Breast epithelium (tissue), 4 donors: ENCODE measurements at regions not wholly inside any gene's neighbourhood (a gene's known extent, or its start where the extent isn't known, plus 50 kb on each side); places are given as distances from the start of the nearest gene placed in this dataset.
"Not testable (repeated sequence)": the region's sequence is repeated elsewhere in the genome, so short reads cannot be mapped to it uniquely, and the experiment has no call there.

Experiments used
- DNase-seq, 2 donors: peaks; one replicate each; pipeline ENCODE4 v3.0.0-alpha.2; 2019; ENCODE audit warnings: low spot score in 2 of 2
- H3K27ac ChIP-seq, 2 donors: fragments of 200-600 bp; sonication (generic) in 1 of 2; one replicate each; pipeline ENCODE4 v1.5.1; 2016 to 2019; ENCODE audit warnings: mild to moderate bottlenecking in 1 of 2
- H3K27me3 ChIP-seq, 2 donors: fragments of 200-600 bp; sonication (generic) in 1 of 2; one replicate each; pipeline versions ENCODE4 v1.5.1 to v1.6.0; 2017 to 2019; ENCODE audit warnings: control low read depth in 1 of 2, mild to moderate bottlenecking in 1 of 2
- H3K36me3 ChIP-seq: fragments of 200-600 bp; one replicate; pipeline ENCODE4 v1.5.1; 2019
- H3K4me1 ChIP-seq, 2 donors: fragments of 200-600 bp; sonication (generic); one replicate each; pipeline ENCODE4 v1.5.1; 2016 to 2019; ENCODE audit warnings: control low read depth in 1 of 2
- H3K4me3 ChIP-seq, 3 donors: fragments of 200-600 bp; sonication (generic); 1 replicate in 2 of 3; 2 replicates in 1 of 3; pipeline ENCODE4 v1.5.1; 2016 to 2019; ENCODE audit warnings: mild to moderate bottlenecking in 3 of 3, moderate library complexity in 2 of 3
- H3K9me3 ChIP-seq, 2 donors: fragments of 200-600 bp; sonication (generic) in 1 of 2; one replicate each; pipeline ENCODE4 v1.5.1; 2016 to 2019; ENCODE audit warnings: control low read depth in 1 of 2
- POLR2A ChIP-seq: fragments of 450-650 bp; IDR thresholded peaks from one replicate; pipeline ENCODE4 v1.6.1; 2016; ENCODE audit warnings: antibody characterized with exemption, mild to moderate bottlenecking, moderate library complexity
- POLR2AphosphoS5 ChIP-seq, 3 donors: sonication (generic); formaldehyde crosslinking; IDR thresholded peaks; one replicate each; pipeline ENCODE4 v1.6.1; 2017; ENCODE audit warnings: antibody characterized with exemption in 3 of 3
- intact Hi-C: fragments of 100-400 bp; cut with DNase I; formaldehyde crosslinking; loops from one replicate; pipeline ENCODE4 v1.15.1; 2023; ENCODE audit warnings: low total_unique reads

GRCh38 chr16:29578898-29579297 is 72.7 kb upstream of the NPIPB12 start:
- H3K4me3 ChIP-seq, H3K27me3 ChIP-seq, H3K9me3 ChIP-seq, H3K27ac ChIP-seq, intact Hi-C loops, H3K36me3 ChIP-seq, DNase-seq, H3K4me1 ChIP-seq: not testable (repeated sequence)

DNA sequence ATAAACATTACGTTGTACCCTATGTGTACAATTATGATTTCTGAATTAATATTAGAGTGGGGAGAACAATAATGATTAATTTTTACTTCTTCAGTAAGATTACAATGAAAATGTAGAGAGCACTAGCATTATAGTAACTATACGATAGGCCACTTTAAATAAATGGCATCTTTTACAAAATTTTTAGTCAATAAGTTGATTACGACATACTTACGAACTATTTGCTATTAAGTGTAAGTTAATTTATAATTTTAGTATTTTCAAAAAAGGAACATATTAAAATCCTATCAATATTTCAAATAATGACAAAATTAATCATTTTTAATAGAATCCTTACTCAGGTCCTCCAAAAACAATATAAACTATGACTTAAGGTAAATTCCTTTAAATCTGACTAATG is 75.6 kb upstream of the NPIPB12 start:
- H3K27ac ChIP-seq, DNase-seq, H3K36me3 ChIP-seq, H3K4me1 ChIP-seq, H3K27me3 ChIP-seq, H3K9me3 ChIP-seq, intact Hi-C loops, H3K4me3 ChIP-seq: not testable (repeated sequence)

- H3K27me3 ChIP-seq, H3K27ac ChIP-seq, H3K36me3 ChIP-seq, intact Hi-C loops, H3K4me1 ChIP-seq, DNase-seq, H3K9me3 ChIP-seq, H3K4me3 ChIP-seq: not testable (repeated sequence)
Observed at GRCh38 chr16:29591919-29592318, 71.1 kb upstream of the SPN start.

GRCh38 chr16:29594269-29594925 is 68.7 kb upstream of the SPN start:
- H3K4me3 ChIP-seq, result peak overlapping the region; percentile 58 to 69 (median 60)
- DNase-seq, H3K36me3 ChIP-seq, H3K4me1 ChIP-seq, H3K9me3 ChIP-seq, H3K27me3 ChIP-seq, intact Hi-C loops: not testable (repeated sequence)
- H3K27ac ChIP-seq, result peak overlapping the region in 1 of 2 donors; percentile 91

GRCh38 chr16:29594926-29595838 is 67.9 kb upstream of the SPN start:
- DNase-seq, result peak; percentile 87 to 90
- H3K4me1 ChIP-seq, intact Hi-C loops, H3K9me3 ChIP-seq, H3K36me3 ChIP-seq, H3K27me3 ChIP-seq: not testable (repeated sequence)
- Histone ChIP-seq H3K27ac (peak overlapping the region; percentile 81 to 91), H3K4me3 (peak overlapping the region; percentile 58 to 69 (median 60))
- peak; percentile 21 for TF ChIP-seq POLR2A
- peak in 2 of 3 donors; percentile 53 to 61 for TF ChIP-seq POLR2AphosphoS5 (IDR thresholded peaks at IDR 0.05)

GRCh38 chr16:29597030-29597429 is 66.0 kb upstream of the SPN start:
- H3K27ac ChIP-seq, H3K9me3 ChIP-seq, intact Hi-C loops, H3K36me3 ChIP-seq, H3K4me3 ChIP-seq, H3K4me1 ChIP-seq, DNase-seq, H3K27me3 ChIP-seq: not testable (repeated sequence)

DNA sequence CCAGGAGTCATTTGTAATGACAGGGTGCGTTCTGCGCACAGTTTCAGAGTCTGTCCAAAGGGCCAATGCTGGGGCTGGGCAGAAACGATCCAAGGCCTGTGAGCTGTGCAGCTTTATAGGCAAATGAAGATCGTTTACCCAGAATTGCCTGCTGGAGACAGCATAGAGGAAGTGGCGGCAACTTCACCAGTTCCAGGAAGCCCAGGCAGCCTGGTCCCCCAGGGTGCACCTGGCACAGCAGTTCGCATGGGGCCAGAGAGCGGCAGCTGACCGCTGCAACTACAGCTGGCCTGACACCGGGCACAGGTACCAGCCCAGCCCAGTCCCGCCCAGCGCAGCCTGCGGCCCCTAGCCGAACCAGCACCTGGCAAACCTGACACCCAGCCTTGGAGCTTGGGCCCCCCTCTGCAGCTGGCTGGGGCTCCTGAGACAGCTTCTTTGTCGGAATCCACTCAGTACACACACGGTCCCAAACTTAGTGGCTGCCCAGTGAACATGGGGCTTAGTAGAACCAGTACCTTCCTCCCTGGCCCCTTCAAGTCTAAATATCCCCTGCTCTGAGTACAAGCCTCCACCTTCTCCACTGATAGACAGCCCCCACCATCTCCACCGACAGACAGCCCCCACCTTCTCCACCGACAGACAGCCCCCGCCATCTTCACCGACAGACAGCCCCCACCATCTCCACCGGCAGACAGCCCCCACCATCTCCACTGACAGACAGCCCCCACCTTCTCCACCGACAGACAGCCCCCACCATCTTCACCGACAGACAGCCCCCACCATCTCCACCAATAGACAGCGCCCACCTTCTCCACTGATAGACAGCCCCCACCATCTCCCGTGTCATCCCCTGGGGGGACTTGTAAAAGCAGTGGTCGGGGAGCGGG is 62.7 kb upstream of the SPN start:
- DNase-seq, result not testable (repeated sequence)

DNA sequence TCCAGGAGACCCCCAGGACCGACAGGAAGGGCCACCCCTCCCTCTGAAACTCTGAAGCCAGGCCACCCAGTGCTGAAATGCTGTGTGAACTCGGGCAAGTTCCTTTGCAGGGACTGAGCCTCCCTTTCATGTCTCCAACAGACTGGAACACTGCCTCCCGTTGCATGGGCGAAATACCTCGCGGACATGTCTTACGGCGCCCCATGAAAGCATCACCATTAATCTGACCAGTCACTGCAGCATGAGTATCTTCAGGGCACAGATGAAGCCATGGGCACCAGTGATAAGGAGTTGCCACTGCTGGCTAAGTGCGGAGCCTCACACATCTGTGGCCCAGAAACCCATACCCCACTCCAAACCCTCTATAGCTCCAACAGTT is 60.8 kb upstream of the SPN start:
- intact Hi-C loops, result not testable (repeated sequence)

More for the DNA sequence above, 62.7 kb upstream of the SPN start:
- H3K4me1 ChIP-seq, H3K9me3 ChIP-seq, H3K36me3 ChIP-seq, H3K27me3 ChIP-seq, intact Hi-C loops: not testable (repeated sequence)
- Histone ChIP-seq H3K27ac (peak overlapping the region in 1 of 2 donors; percentile 61), H3K4me3 (peak overlapping the region in 1 of 3 donors; percentile 37)

DNA sequence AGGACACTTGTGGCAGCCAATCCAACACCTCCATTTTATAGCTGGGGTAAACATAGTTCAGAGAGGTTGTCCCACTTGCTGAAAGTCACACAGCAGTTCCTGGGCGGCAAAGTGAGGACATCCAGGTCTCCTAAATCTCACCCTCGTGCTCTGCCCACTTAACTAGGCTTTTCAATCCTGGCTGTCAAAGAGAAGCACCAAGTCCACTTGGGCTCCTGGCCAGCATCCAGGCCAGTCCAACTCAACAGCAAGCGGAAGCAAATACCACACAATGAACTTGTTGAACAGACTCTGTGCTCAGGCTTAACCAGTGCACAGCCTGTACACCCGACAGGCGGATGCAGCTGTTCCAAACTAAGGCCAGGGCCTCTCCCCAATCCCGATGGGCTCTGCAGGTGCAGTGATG is 60.4 kb upstream of the SPN start:
- H3K4me3 ChIP-seq, H3K36me3 ChIP-seq, H3K27me3 ChIP-seq, H3K4me1 ChIP-seq, H3K9me3 ChIP-seq, DNase-seq, intact Hi-C loops, H3K27ac ChIP-seq: not testable (repeated sequence)

More for the DNA sequence above, 60.8 kb upstream of the SPN start:
- H3K4me3 ChIP-seq, H3K27me3 ChIP-seq, H3K36me3 ChIP-seq, DNase-seq, H3K9me3 ChIP-seq, H3K4me1 ChIP-seq, H3K27ac ChIP-seq: not testable (repeated sequence)

DNA sequence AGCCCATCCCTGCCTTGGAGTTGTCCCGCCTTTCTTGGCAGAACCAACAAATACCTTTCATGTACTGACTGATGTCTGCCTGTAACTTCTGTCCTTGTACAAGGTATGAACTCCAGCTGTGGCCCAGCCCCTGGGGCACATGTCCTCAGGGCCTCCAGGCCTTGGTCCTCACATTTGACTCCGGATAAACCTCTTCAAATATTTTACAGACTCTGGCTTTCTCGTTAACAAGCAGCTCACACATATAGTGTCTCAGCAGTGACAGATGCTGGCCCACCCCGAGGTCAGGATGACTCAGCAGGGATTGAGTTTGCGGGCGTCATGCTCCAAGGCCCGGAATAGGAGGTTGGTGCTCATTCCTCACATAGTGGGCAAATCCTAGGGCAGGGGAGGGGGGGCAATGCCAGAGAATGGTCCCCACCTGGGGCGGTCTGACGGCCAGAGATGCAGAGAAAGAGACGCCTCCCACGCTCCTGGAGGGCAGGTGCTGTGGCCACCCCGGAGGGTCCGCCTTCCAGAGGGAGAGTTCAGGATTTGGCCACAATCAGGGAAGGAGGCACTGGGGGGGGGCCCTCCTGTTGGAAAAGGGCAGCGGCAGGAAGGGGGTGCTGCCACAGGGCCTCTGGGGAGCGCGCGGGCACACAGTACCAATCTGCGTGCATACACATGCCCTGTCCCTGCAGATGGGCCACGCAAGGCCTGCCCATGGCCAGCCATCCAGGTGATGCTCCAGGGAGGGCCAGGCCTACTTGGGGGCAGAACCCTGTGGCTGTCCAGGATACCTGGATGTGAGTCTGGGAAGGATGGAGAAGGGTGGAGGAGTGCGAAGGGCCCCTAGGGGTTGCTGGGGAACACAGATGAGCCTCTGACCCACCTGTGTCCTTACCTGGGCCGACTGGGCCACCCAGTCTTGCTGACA is 58.2 kb upstream of the SPN start:
- DNase-seq, result peak in 1 of 2 donors; percentile 24
- H3K4me1 ChIP-seq, H3K9me3 ChIP-seq, intact Hi-C loops, H3K36me3 ChIP-seq, H3K4me3 ChIP-seq, H3K27me3 ChIP-seq, H3K27ac ChIP-seq: not testable (repeated sequence)

DNA sequence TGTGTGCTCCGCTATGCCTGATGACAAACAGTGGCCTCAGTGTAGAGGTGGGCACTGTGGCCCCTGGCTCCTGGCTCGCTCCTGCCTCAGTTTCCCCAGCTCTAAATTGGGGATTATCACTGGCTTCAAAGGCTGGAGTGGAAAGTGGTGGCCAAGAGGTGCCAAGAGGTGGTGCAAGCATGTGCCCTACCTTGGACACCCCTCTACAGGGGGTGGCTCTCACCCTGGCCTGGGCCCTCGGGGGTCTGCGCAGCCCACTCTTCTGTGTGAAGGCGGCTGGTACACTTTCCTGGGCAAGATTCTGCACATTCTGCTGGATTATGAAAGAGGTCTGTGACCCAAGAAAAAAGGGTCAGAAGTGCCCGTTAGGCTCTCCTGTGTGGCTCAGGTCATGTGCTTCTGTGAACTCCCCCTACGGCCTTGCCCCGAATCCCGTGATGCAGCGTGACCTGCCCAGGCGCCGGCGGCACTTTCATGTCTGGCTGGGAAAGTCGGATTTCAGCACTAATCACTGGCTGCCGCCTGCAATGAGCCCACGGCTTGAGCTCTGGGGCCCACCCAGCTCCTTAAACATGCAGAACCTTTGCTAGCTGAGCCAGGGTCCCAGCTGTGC is 57.3 kb upstream of the SPN start:
- H3K36me3 ChIP-seq, DNase-seq, H3K9me3 ChIP-seq, H3K27ac ChIP-seq, H3K4me1 ChIP-seq, H3K27me3 ChIP-seq, H3K4me3 ChIP-seq, intact Hi-C loops: not testable (repeated sequence)
